ENCODE measurements at regions not wholly inside any gene's neighbourhood (a gene's known extent, or its start where the extent isn't known, plus 50 kb on each side); places are given as distances from the start of the nearest gene placed in this dataset.

DNA sequence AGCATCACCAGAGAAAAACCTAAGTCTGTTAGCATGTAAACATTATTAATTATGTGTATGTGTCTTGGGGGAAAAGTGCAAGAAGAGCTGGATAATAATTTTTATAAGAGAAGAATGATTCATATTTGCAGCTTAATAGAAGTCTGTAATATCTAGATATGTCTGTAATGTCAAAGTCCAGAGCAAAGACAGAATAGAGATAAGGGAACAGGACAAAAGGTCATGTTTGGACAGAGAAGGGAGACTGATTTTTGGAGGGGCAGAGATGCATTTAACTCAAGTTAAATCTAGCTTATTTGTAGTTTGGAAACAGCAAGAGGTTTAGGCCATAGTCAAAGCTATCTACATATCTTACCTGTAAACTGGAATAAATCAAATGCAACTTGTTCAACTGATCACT is 61.2 kb downstream of the MAGED1 start:
- POLR2A ChIA-PET = interaction anchor here (0.6 kb wide), 1 partner anchor 369 kb away, joined by 4 read pairs; no protein-coding TSS in a partner anchor
- H3K27ac ChIP-seq (ENCODE audit: insufficient read depth in 1 of 2, low read depth in 1 of 2, low read length in 2 of 2, poor library complexity in 1 of 2, severe bottlenecking in 2 of 2) = no peak overlapping the region
- H3K36me3 ChIP-seq (ENCODE audit: control insufficient read depth in 4 of 4, insufficient read depth in 4 of 4, low read length in 3 of 4) = no peaks in the 10 kb centered on the region
- H3K4me1 ChIP-seq (ENCODE audit: control extremely low read depth in 1 of 4, control insufficient read depth in 4 of 4, insufficient read depth in 4 of 4, low read length in 3 of 4) = no peaks in the 10 kb centered on the region
- no peak for DNase-seq
- H3K9me3 ChIP-seq (ENCODE audit: control extremely low read depth in 1 of 5, control insufficient read depth in 4 of 5, insufficient read depth in 2 of 5, low read depth in 1 of 5, low read length in 4 of 5) = peaks cover 0 to 8% (median 0%) of the 10 kb centered on the region in 5 experiments
- no peak overlapping the region for H3K4me3 ChIP-seq (ENCODE audit: control insufficient read depth in 1 of 7, extremely low read depth in 1 of 7, insufficient read depth in 4 of 7, low read depth in 2 of 7, low read length in 6 of 7)
- CTCF ChIA-PET = no interaction called here
- H3K27me3 ChIP-seq (replicated peaks in 2 of 5; ENCODE audit: control insufficient read depth in 4 of 5, insufficient read depth in 5 of 5, low read length in 4 of 5) = no peaks in the 10 kb centered on the region

GRCh38 chrX:51955200-51955599 is 61.8 kb downstream of the MAGED1 start:
- ChIA-PET CTCF (no interaction called here), POLR2A (no interaction called here)
- no peak overlapping the region for H3K4me3 ChIP-seq (ENCODE audit: control insufficient read depth in 1 of 7, extremely low read depth in 1 of 7, insufficient read depth in 4 of 7, low read depth in 2 of 7, low read length in 6 of 7)
- no peak overlapping the region for H3K27ac ChIP-seq (ENCODE audit: insufficient read depth in 1 of 2, low read depth in 1 of 2, low read length in 2 of 2, poor library complexity in 1 of 2, severe bottlenecking in 2 of 2)
- DNase-seq = no peak
- no peaks in the 10 kb centered on the region for H3K4me1 ChIP-seq (ENCODE audit: control extremely low read depth in 1 of 4, control insufficient read depth in 4 of 4, insufficient read depth in 4 of 4, low read length in 3 of 4)
- no peaks in the 10 kb centered on the region for H3K36me3 ChIP-seq (ENCODE audit: control insufficient read depth in 4 of 4, insufficient read depth in 4 of 4, low read length in 3 of 4)
- H3K27me3 ChIP-seq (replicated peaks in 2 of 5; ENCODE audit: control insufficient read depth in 4 of 5, insufficient read depth in 5 of 5, low read length in 4 of 5) = no peaks in the 10 kb centered on the region
- 55% methylated on average over 4 of the region's 4 CpGs for WGBS (ENCODE audit: insufficient coverage)
- H3K9me3 ChIP-seq (ENCODE audit: control extremely low read depth in 1 of 5, control insufficient read depth in 4 of 5, insufficient read depth in 2 of 5, low read depth in 1 of 5, low read length in 4 of 5) = peaks cover 0 to 8% (median 0%) of the 10 kb centered on the region in 5 experiments

DNA sequence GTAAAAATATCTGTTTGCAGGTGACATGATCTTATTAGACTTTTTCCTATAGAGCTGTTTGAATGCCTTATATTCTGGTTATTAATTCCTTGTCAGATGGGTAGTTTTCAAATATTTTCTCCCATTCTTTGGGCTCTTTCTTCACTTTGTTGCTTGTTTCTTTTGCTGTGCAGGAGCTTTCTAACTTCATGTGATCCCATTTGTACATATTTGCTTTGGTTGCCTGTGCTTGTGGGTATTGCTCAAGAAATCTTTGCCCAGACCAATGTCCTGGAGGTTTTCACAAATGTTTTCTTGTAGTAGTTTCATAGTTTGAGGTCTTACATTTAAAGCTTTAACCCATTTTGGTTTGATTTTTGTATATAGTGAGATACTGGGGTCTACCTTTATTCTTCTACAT is 63.0 kb downstream of the MAGED1 start:
- POLR2A ChIA-PET = no interaction called here
- no peaks in the 10 kb centered on the region for H3K4me1 ChIP-seq (ENCODE audit: control extremely low read depth in 1 of 4, control insufficient read depth in 4 of 4, insufficient read depth in 4 of 4, low read length in 3 of 4)
- no peaks in the 10 kb centered on the region for H3K36me3 ChIP-seq (ENCODE audit: control insufficient read depth in 4 of 4, insufficient read depth in 4 of 4, low read length in 3 of 4)
- DNase-seq = no peak
- peaks cover 0 to 5% (median 0%) of the 10 kb centered on the region in 5 experiments for H3K9me3 ChIP-seq (ENCODE audit: control extremely low read depth in 1 of 5, control insufficient read depth in 4 of 5, insufficient read depth in 2 of 5, low read depth in 1 of 5, low read length in 4 of 5)
- no peak overlapping the region for H3K4me3 ChIP-seq (ENCODE audit: control insufficient read depth in 1 of 7, extremely low read depth in 1 of 7, insufficient read depth in 4 of 7, low read depth in 2 of 7, low read length in 6 of 7)
- no peak overlapping the region for H3K27ac ChIP-seq (ENCODE audit: insufficient read depth in 1 of 2, low read depth in 1 of 2, low read length in 2 of 2, poor library complexity in 1 of 2, severe bottlenecking in 2 of 2)
- CTCF ChIA-PET = no interaction called here
- no peaks in the 10 kb centered on the region for H3K27me3 ChIP-seq (replicated peaks in 2 of 5; ENCODE audit: control insufficient read depth in 4 of 5, insufficient read depth in 5 of 5, low read length in 4 of 5)

DNA sequence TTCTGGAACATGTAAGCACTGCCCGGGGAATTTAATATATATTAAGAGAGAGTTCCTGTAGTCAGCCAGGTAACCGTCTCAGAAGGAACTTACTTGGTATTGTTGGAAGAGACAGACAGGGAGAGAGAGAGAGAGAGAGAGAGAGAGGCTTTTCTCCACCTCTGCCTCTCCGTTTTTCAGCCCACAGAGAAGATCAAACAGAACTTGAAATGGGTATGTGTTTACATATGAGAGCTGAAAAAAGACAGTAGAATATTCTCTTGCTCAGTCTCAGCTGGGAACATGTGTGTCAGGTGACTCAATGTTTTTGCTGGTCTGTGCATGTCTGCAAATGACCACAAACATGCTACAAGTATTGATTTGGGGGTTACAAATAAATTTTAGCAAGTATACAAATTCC is 81.9 kb downstream of the MAGED1 start:
- WGBS (ENCODE audit: insufficient coverage) = 61% methylated on average over 2 of the region's 3 CpGs
- POLR2A ChIA-PET = no interaction called here
- DNase-seq = no peak

GRCh38 chrX:51975811-51976210 is 82.4 kb downstream of the MAGED1 start:
- H3K27ac ChIP-seq (ENCODE audit: insufficient read depth in 1 of 2, low read depth in 1 of 2, low read length in 2 of 2, poor library complexity in 1 of 2, severe bottlenecking in 2 of 2) = no peak overlapping the region
- no peaks in the 10 kb centered on the region for H3K36me3 ChIP-seq (ENCODE audit: control insufficient read depth in 4 of 4, insufficient read depth in 4 of 4, low read length in 3 of 4)
- DNase-seq = no peak
- POLR2A ChIA-PET = no interaction called here
- WGBS (ENCODE audit: insufficient coverage) = 77% methylated on average over 3 of the region's 4 CpGs
- H3K9me3 ChIP-seq (ENCODE audit: control extremely low read depth in 1 of 5, control insufficient read depth in 4 of 5, insufficient read depth in 2 of 5, low read depth in 1 of 5, low read length in 4 of 5) = no peaks in the 10 kb centered on the region
- CTCF ChIA-PET = no interaction called here
- H3K4me1 ChIP-seq (ENCODE audit: control extremely low read depth in 1 of 4, control insufficient read depth in 4 of 4, insufficient read depth in 4 of 4, low read length in 3 of 4) = no peaks in the 10 kb centered on the region
- no peak overlapping the region for H3K4me3 ChIP-seq (ENCODE audit: control insufficient read depth in 1 of 7, extremely low read depth in 1 of 7, insufficient read depth in 4 of 7, low read depth in 2 of 7, low read length in 6 of 7)
- H3K27me3 ChIP-seq (replicated peaks in 2 of 5; ENCODE audit: control insufficient read depth in 4 of 5, insufficient read depth in 5 of 5, low read length in 4 of 5) = no peaks in the 10 kb centered on the region

More for the DNA sequence above, 81.9 kb downstream of the MAGED1 start:
- H3K27ac ChIP-seq (ENCODE audit: insufficient read depth in 1 of 2, low read depth in 1 of 2, low read length in 2 of 2, poor library complexity in 1 of 2, severe bottlenecking in 2 of 2) = no peak overlapping the region
- CTCF ChIA-PET = no interaction called here
- no peak overlapping the region for H3K4me3 ChIP-seq (ENCODE audit: control insufficient read depth in 1 of 7, extremely low read depth in 1 of 7, insufficient read depth in 4 of 7, low read depth in 2 of 7, low read length in 6 of 7)
- no peaks in the 10 kb centered on the region for H3K4me1 ChIP-seq (ENCODE audit: control extremely low read depth in 1 of 4, control insufficient read depth in 4 of 4, insufficient read depth in 4 of 4, low read length in 3 of 4)
- H3K27me3 ChIP-seq (replicated peaks in 2 of 5; ENCODE audit: control insufficient read depth in 4 of 5, insufficient read depth in 5 of 5, low read length in 4 of 5) = no peaks in the 10 kb centered on the region
- H3K9me3 ChIP-seq (ENCODE audit: control extremely low read depth in 1 of 5, control insufficient read depth in 4 of 5, insufficient read depth in 2 of 5, low read depth in 1 of 5, low read length in 4 of 5) = no peaks in the 10 kb centered on the region
- no peaks in the 10 kb centered on the region for H3K36me3 ChIP-seq (ENCODE audit: control insufficient read depth in 4 of 4, insufficient read depth in 4 of 4, low read length in 3 of 4)

- ChIA-PET POLR2A (no interaction called here), CTCF (no interaction called here)
- WGBS (ENCODE audit: insufficient coverage) = no CpG with 5 or more reads among the region's 1 CpG
- Histone ChIP-seq H3K4me3 (ENCODE audit: control insufficient read depth in 1 of 7, extremely low read depth in 1 of 7, insufficient read depth in 4 of 7, low read depth in 2 of 7, low read length in 6 of 7) (no peak overlapping the region), H3K4me1 (ENCODE audit: control extremely low read depth in 1 of 4, control insufficient read depth in 4 of 4, insufficient read depth in 4 of 4, low read length in 3 of 4) (no peaks in the 10 kb centered on the region), H3K9me3 (ENCODE audit: control extremely low read depth in 1 of 5, control insufficient read depth in 4 of 5, insufficient read depth in 2 of 5, low read depth in 1 of 5, low read length in 4 of 5) (no peaks in the 10 kb centered on the region), H3K27me3 (replicated peaks in 2 of 5; ENCODE audit: control insufficient read depth in 4 of 5, insufficient read depth in 5 of 5, low read length in 4 of 5) (no peaks in the 10 kb centered on the region), H3K36me3 (ENCODE audit: control insufficient read depth in 4 of 4, insufficient read depth in 4 of 4, low read length in 3 of 4) (no peaks in the 10 kb centered on the region), H3K27ac (ENCODE audit: insufficient read depth in 1 of 2, low read depth in 1 of 2, low read length in 2 of 2, poor library complexity in 1 of 2, severe bottlenecking in 2 of 2) (no peak overlapping the region)
- DNase-seq = no peak
Observed at GRCh38 chrX:51976503-51976902, 83.1 kb downstream of the MAGED1 start.

Measured in common myeloid progenitor, CD34-positive (primary cell).